GM23338 (cell line): ENCODE measurements at regions not wholly inside any gene's neighbourhood (a gene's known extent, or its start where the extent isn't known, plus 50 kb on each side); places are given as distances from the start of the nearest gene placed in this dataset.

ENCODE experiments used
- CREB1 ChIP-seq: fragments of 250-450 bp; sonication (Bioruptor Pico); IDR thresholded peaks from 2 replicates; pipeline ENCODE4 v1.5.0; 2020; ENCODE audit warnings: low read depth, mild to moderate bottlenecking, moderate library complexity
- EZH2 ChIP-seq: fragments of 200-600 bp; sonication (generic); IDR thresholded peaks from one replicate; pipeline ENCODE4 v1.8.0; 2017; ENCODE audit warnings: antibody characterized with exemption, mild to moderate bottlenecking, low read depth; ENCODE audit not compliant: unreplicated experiment
- EZH2phosphoT487 ChIP-seq: fragments of 200-600 bp; sonication (generic); IDR thresholded peaks from one replicate; pipeline ENCODE4 v1.8.1; 2018; ENCODE audit warnings: antibody characterized with exemption; ENCODE audit not compliant: unreplicated experiment
- JUNB ChIP-seq: IDR thresholded peaks from one replicate; pipeline ENCODE4 v1.6.1; 2016; ENCODE audit warnings: antibody characterized with exemption; ENCODE audit not compliant: unreplicated experiment
- POLR2AphosphoS5 ChIP-seq: IDR thresholded peaks from 2 replicates; pipeline ENCODE4 v1.6.1; 2016; ENCODE audit warnings: antibody characterized with exemption, low read depth
- TF ChIP-seq, protein P1 (sequence below), 2 experiments: fragments of 200-600 bp in 1 of 2; sonication (generic) in 1 of 2; conservative IDR thresholded peaks; 2 replicates each; pipeline versions ENCODE4 v1.5.1 to v1.6.1; 2016 to 2017; ENCODE audit warnings: antibody characterized with exemption in 2 of 2, low read depth in 2 of 2, mild to moderate bottlenecking in 2 of 2, moderate library complexity in 1 of 2
- TF ChIP-seq, protein P2 (sequence below): IDR thresholded peaks from one replicate; pipeline ENCODE4 v1.6.1; 2018; ENCODE audit warnings: antibody characterized with exemption; ENCODE audit not compliant: unreplicated experiment
- TF ChIP-seq, protein P3 (sequence below): IDR thresholded peaks from 2 replicates; pipeline ENCODE4 v1.6.1; 2016; ENCODE audit warnings: antibody characterized with exemption

DNA sequence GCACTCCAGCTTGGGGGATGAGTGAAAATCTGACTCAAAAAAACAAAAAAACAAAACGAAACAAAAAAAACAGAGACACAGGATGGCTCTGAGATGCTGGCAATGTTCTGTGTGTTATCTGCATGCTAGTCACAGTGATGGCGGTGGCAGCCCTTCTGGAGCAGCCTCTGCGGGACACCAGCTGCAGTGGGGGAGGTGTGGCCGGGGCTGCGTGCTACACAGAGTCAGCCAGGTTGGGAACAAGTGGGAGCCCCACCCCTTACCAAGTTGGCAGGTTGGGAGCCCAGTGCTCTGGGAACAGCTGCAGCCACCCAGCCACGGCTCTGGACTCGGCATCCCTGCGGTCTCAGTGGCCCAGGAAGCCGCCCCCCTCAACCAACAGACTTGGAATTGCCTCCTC, 206.5 kb upstream of the ZFP42 start:
- TF ChIP-seq, protein P1, sequence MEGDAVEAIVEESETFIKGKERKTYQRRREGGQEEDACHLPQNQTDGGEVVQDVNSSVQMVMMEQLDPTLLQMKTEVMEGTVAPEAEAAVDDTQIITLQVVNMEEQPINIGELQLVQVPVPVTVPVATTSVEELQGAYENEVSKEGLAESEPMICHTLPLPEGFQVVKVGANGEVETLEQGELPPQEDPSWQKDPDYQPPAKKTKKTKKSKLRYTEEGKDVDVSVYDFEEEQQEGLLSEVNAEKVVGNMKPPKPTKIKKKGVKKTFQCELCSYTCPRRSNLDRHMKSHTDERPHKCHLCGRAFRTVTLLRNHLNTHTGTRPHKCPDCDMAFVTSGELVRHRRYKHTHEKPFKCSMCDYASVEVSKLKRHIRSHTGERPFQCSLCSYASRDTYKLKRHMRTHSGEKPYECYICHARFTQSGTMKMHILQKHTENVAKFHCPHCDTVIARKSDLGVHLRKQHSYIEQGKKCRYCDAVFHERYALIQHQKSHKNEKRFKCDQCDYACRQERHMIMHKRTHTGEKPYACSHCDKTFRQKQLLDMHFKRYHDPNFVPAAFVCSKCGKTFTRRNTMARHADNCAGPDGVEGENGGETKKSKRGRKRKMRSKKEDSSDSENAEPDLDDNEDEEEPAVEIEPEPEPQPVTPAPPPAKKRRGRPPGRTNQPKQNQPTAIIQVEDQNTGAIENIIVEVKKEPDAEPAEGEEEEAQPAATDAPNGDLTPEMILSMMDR (conservative IDR thresholded peaks at IDR 0.05; ENCODE audit: low read depth in 2 of 2) = no peak
- TF ChIP-seq EZH2 (no peak), POLR2AphosphoS5 (no peak), JUNB (no peak), CREB1 (CRISPR knock-in tag) (no peak), EZH2phosphoT487 (no peak)
- TF ChIP-seq, protein P2, sequence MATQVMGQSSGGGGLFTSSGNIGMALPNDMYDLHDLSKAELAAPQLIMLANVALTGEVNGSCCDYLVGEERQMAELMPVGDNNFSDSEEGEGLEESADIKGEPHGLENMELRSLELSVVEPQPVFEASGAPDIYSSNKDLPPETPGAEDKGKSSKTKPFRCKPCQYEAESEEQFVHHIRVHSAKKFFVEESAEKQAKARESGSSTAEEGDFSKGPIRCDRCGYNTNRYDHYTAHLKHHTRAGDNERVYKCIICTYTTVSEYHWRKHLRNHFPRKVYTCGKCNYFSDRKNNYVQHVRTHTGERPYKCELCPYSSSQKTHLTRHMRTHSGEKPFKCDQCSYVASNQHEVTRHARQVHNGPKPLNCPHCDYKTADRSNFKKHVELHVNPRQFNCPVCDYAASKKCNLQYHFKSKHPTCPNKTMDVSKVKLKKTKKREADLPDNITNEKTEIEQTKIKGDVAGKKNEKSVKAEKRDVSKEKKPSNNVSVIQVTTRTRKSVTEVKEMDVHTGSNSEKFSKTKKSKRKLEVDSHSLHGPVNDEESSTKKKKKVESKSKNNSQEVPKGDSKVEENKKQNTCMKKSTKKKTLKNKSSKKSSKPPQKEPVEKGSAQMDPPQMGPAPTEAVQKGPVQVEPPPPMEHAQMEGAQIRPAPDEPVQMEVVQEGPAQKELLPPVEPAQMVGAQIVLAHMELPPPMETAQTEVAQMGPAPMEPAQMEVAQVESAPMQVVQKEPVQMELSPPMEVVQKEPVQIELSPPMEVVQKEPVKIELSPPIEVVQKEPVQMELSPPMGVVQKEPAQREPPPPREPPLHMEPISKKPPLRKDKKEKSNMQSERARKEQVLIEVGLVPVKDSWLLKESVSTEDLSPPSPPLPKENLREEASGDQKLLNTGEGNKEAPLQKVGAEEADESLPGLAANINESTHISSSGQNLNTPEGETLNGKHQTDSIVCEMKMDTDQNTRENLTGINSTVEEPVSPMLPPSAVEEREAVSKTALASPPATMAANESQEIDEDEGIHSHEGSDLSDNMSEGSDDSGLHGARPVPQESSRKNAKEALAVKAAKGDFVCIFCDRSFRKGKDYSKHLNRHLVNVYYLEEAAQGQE = no peak
- TF ChIP-seq, protein P3, sequence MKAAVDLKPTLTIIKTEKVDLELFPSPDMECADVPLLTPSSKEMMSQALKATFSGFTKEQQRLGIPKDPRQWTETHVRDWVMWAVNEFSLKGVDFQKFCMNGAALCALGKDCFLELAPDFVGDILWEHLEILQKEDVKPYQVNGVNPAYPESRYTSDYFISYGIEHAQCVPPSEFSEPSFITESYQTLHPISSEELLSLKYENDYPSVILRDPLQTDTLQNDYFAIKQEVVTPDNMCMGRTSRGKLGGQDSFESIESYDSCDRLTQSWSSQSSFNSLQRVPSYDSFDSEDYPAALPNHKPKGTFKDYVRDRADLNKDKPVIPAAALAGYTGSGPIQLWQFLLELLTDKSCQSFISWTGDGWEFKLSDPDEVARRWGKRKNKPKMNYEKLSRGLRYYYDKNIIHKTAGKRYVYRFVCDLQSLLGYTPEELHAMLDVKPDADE = no peak
